NCI-H82 (cell line): ENCODE measurements at regions not wholly inside any gene's neighbourhood (a gene's known extent, or its start where the extent isn't known, plus 50 kb on each side); places are given as distances from the start of the nearest gene placed in this dataset.
A peak's percentile ranks its signal among the peaks of the same experiment; 100 is the strongest.
"Not testable (repeated sequence)": the region's sequence is repeated elsewhere in the genome, so short reads cannot be mapped to it uniquely, and the experiment has no call there.

Experiments used
- DNase-seq: peaks from one replicate; lab custom pipeline; 2025; lab: John Stamatoyannopoulos, UW

- peak; percentile 89 for DNase-seq
Observed at GRCh38 chr3:162719684-162720341, 1223.2 kb downstream of the OTOL1 start.

GRCh38 chr3:162721736-162722135 lies 1225.1 kb downstream of the OTOL1 start:
- no peak for DNase-seq

- no peak for DNase-seq
Observed at GRCh38 chr3:162722337-162722736, 1225.7 kb downstream of the OTOL1 start.

GRCh38 chr3:162722796-162723195 lies 1226.2 kb downstream of the OTOL1 start:
- DNase-seq, result peak; percentile 33

- DNase-seq, result no peak
Observed at GRCh38 chr3:162729686-162730085, 1233.1 kb downstream of the OTOL1 start.

- DNase-seq, result not testable (repeated sequence)
Observed at GRCh38 chr3:162731961-162732360, 1235.4 kb downstream of the OTOL1 start.

- peak; percentile 51 for DNase-seq
Observed at GRCh38 chr3:162738784-162739183, 1242.2 kb downstream of the OTOL1 start.

- no peak for DNase-seq
Observed at GRCh38 chr3:162740941-162741596, 1244.5 kb downstream of the OTOL1 start.

GRCh38 chr3:162742159-162742717 lies 1245.6 kb downstream of the OTOL1 start:
- DNase-seq, result no peak

GRCh38 chr3:162743091-162743490 lies 1246.5 kb downstream of the OTOL1 start:
- DNase-seq, result no peak

GRCh38 chr3:162760789-162761188 lies 1264.2 kb downstream of the OTOL1 start:
- no peak for DNase-seq

GRCh38 chr3:162764051-162764807 lies 1267.6 kb downstream of the OTOL1 start:
- no peak for DNase-seq

- DNase-seq, result no peak
Observed at GRCh38 chr3:162764808-162765071, 1268.1 kb downstream of the OTOL1 start.

- DNase-seq, result no peak
Observed at GRCh38 chr3:162765524-162765923, 1268.9 kb downstream of the OTOL1 start.

GRCh38 chr3:162769564-162769963 lies 1273.0 kb downstream of the OTOL1 start:
- DNase-seq, result no peak

GRCh38 chr3:162770551-162770950 lies 1273.9 kb downstream of the OTOL1 start:
- no peak for DNase-seq

- DNase-seq, result no peak
Observed at GRCh38 chr3:162774613-162775100, 1278.0 kb downstream of the OTOL1 start.

- no peak for DNase-seq
Observed at GRCh38 chr3:162776148-162776547, 1279.5 kb downstream of the OTOL1 start.

GRCh38 chr3:162777118-162777517 lies 1280.5 kb downstream of the OTOL1 start:
- DNase-seq, result no peak

- no peak for DNase-seq
Observed at GRCh38 chr3:162780313-162780712, 1283.7 kb downstream of the OTOL1 start.

- no peak for DNase-seq
Observed at GRCh38 chr3:162799910-162800309, 1303.3 kb downstream of the OTOL1 start.

GRCh38 chr3:162802228-162802965 lies 1305.8 kb downstream of the OTOL1 start:
- no peak for DNase-seq
